ENCODE measurements at regions not wholly inside any gene's neighbourhood (a gene's known extent, or its start where the extent isn't known, plus 50 kb on each side); places are given as distances from the start of the nearest gene placed in this dataset.

GRCh38 chr5:50535393-50535792 lies 94.3 kb upstream of the EMB start:
- TF ChIP-seq CTCF (conservative IDR thresholded peaks at IDR 0.05) = no peak
- TF ChIP-seq EZH2 (IDR thresholded peaks at IDR 0.05; ENCODE audit: low read depth) = no peak

All from PC-9 (cell line).